SU-DHL-6 (cell line): ENCODE measurements at regions not wholly inside any gene's neighbourhood (a gene's known extent, or its start where the extent isn't known, plus 50 kb on each side); places are given as distances from the start of the nearest gene placed in this dataset.
A peak's percentile ranks its signal among the peaks of the same experiment; 100 is the strongest.

ENCODE experiments used
- H2AFZ ChIP-seq: fragments of 200-600 bp; sonication (generic); 2 replicates; pipeline ENCODE4 v1.6.1; 2014; ENCODE audit warnings: low read depth, mild to moderate bottlenecking, moderate library complexity, mixed read lengths, antibody characterized with exemption, low read length; ENCODE audit not compliant: severe bottlenecking
- H3F3A ChIP-seq: fragments of 200-600 bp; shearing (Covaris generic); 2 replicates; pipeline ENCODE4 v1.6.0; 2016; ENCODE audit warnings: antibody characterized with exemption, mild to moderate bottlenecking; ENCODE audit not compliant: insufficient read depth
- H3K27ac ChIP-seq: fragments of 200-600 bp; sonication (generic); 2 replicates; pipeline ENCODE4 v1.5.1; 2016; ENCODE audit warnings: low read depth, mild to moderate bottlenecking, low read length, moderate library complexity, mixed read lengths
- H3K27me3 ChIP-seq: fragments of 200-600 bp; sonication (generic), shearing (Covaris generic); 2 replicates; pipeline ENCODE4 v1.6.0; 2014; ENCODE audit warnings: mild to moderate bottlenecking, low read length
- H3K36me3 ChIP-seq: fragments of 200-600 bp; sonication (generic); 2 replicates; pipeline ENCODE4 v1.6.1; 2014; ENCODE audit warnings: mild to moderate bottlenecking, low read length, mixed read lengths
- H3K4me2 ChIP-seq: fragments of 300-600, 200-600 bp; shearing (Covaris generic), sonication (generic); 2 replicates; pipeline ENCODE4 v1.6.0; 2014; ENCODE audit warnings: low read length, low read depth, mild to moderate bottlenecking; ENCODE audit not compliant: poor library complexity, severe bottlenecking
- H3K4me3 ChIP-seq: fragments of 200-600 bp; sonication (generic); 2 replicates; pipeline ENCODE4 v1.5.1; 2014; ENCODE audit warnings: antibody characterized with exemption, low read length, mild to moderate bottlenecking, mixed read lengths; ENCODE audit not compliant: insufficient read depth, poor library complexity, severe bottlenecking
- H3K79me2 ChIP-seq: fragments of 200-600 bp; sonication (generic); 2 replicates; pipeline ENCODE4 v1.6.1; 2014; ENCODE audit warnings: mild to moderate bottlenecking, low read length, moderate library complexity; ENCODE audit not compliant: insufficient read depth
- H3K9ac ChIP-seq: fragments of 200-600 bp; sonication (generic); 2 replicates; pipeline ENCODE4 v1.7.0; 2014; ENCODE audit warnings: mild to moderate bottlenecking, low read length
- H3K9me2 ChIP-seq: fragments of 200-600 bp; sonication (generic); replicated peaks from 2 replicates; pipeline ENCODE4 v1.6.1; 2014; ENCODE audit warnings: low read length; ENCODE audit not compliant: insufficient read depth
- H3K9me3 ChIP-seq: fragments of 200-600 bp; sonication (generic); 2 replicates; pipeline ENCODE4 v1.6.1; 2014; ENCODE audit warnings: low read length, mixed read lengths; ENCODE audit not compliant: insufficient read depth
- H4K20me1 ChIP-seq: fragments of 200-600 bp; sonication (generic); 2 replicates; pipeline ENCODE4 v1.6.1; 2014; ENCODE audit warnings: low read depth, mild to moderate bottlenecking, antibody characterized with exemption, low read length, moderate library complexity, mixed read lengths
- EZH2phosphoT487 ChIP-seq: fragments of 200-600 bp; sonication (generic), shearing (Covaris generic); conservative IDR thresholded peaks from 2 replicates; pipeline ENCODE4 v1.6.1; 2018; ENCODE audit warnings: mild to moderate bottlenecking, antibody characterized with exemption, low read length, moderate library complexity, mixed read lengths
- TF ChIP-seq, protein P1 (sequence below): fragments of 200-600 bp; sonication (generic); IDR thresholded peaks from one replicate; pipeline ENCODE4 v1.5.1; 2017; ENCODE audit warnings: antibody characterized with exemption, mild to moderate bottlenecking, low read length, moderate library complexity; ENCODE audit not compliant: insufficient read depth, poor library complexity, severe bottlenecking

DNA sequence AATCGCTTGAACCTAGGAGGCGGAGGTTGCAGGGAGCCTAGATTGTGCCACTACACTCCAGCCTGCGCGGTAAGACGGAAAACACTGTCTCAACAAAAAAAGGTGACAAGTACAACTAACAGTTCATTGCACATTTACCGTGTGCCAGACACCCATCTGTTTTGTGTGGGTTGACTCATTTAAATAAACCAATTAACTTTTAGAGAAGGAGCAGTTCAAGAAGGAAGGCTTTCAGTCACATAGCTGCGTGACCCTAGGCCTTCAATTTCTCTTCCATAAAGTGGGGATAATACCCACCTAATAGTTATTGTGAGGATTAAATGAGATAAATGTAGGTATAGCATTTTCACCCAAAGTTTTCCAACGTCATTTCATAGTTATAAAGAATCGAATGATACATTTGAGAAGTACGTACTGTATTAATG lies 52.3 kb upstream of the KDM7A start:
- H3K4me2 ChIP-seq = peak overlapping the region; percentile 65
- H3K9ac ChIP-seq = no peak overlapping the region

More for the DNA sequence above, 52.3 kb upstream of the KDM7A start:
- Histone ChIP-seq H3K79me2 (no peaks in the 10 kb centered on the region), H4K20me1 (no peaks in the 10 kb centered on the region), H3K9me2 (no peaks in the 10 kb centered on the region), H3K27me3 (no peaks in the 10 kb centered on the region), H2AFZ (no peak overlapping the region), H3K4me3 (no peak overlapping the region), H3K27ac (no peak overlapping the region), H3K36me3 (no peaks in the 10 kb centered on the region), H3F3A (no peaks in the 10 kb centered on the region), H3K9me3 (no peaks in the 10 kb centered on the region)
- TF ChIP-seq, protein P1, sequence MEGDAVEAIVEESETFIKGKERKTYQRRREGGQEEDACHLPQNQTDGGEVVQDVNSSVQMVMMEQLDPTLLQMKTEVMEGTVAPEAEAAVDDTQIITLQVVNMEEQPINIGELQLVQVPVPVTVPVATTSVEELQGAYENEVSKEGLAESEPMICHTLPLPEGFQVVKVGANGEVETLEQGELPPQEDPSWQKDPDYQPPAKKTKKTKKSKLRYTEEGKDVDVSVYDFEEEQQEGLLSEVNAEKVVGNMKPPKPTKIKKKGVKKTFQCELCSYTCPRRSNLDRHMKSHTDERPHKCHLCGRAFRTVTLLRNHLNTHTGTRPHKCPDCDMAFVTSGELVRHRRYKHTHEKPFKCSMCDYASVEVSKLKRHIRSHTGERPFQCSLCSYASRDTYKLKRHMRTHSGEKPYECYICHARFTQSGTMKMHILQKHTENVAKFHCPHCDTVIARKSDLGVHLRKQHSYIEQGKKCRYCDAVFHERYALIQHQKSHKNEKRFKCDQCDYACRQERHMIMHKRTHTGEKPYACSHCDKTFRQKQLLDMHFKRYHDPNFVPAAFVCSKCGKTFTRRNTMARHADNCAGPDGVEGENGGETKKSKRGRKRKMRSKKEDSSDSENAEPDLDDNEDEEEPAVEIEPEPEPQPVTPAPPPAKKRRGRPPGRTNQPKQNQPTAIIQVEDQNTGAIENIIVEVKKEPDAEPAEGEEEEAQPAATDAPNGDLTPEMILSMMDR = no peak
- TF ChIP-seq EZH2phosphoT487 = no peak
